SIG-M5 treated with dmso at 0.1 percent for 504 hours (cell line): ENCODE measurements at regions not wholly inside any gene's neighbourhood (a gene's known extent, or its start where the extent isn't known, plus 50 kb on each side); places are given as distances from the start of the nearest gene placed in this dataset.

ENCODE experiments used
- DNase-seq: peaks from one replicate; lab custom pipeline; 2025; ENCODE audit not compliant: unreplicated experiment; lab: John Stamatoyannopoulos, UW

DNA sequence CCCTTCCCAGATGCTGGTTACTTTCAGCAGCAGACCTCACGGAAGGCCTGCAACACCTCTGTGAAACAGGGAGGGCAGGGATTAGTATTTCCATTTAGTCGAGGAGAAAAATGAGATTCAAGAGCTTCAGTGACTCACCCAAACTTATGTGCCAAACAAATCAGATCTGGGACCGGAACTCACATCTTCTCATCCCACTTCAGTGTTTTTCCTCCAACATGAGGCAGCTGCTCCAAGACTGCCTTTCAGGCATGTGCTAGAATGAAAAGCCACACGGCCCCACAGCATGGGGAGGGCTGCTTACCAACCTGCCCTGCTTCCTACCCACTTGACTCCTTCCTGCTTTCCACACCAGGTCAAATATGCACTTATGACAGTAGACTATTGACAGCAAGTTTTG is 129.4 kb upstream of the SLC24A5 start:
- DNase-seq: no peak

GRCh38 chr15:47993051-47993450 is 127.7 kb upstream of the SLC24A5 start:
- DNase-seq: no peak

- DNase-seq: peak; percentile 50
Measured at GRCh38 chr15:47997195-47998080, 123.4 kb upstream of the SLC24A5 start.

- peak; percentile 75 for DNase-seq
Measured at GRCh38 chr15:47998619-47999019, 122.2 kb upstream of the SLC24A5 start.

GRCh38 chr15:48001393-48002039 is 119.3 kb upstream of the SLC24A5 start:
- DNase-seq: peak; percentile 82

- DNase-seq: peak; percentile 11
Measured at GRCh38 chr15:48002767-48003166, 118.0 kb upstream of the SLC24A5 start.

DNA sequence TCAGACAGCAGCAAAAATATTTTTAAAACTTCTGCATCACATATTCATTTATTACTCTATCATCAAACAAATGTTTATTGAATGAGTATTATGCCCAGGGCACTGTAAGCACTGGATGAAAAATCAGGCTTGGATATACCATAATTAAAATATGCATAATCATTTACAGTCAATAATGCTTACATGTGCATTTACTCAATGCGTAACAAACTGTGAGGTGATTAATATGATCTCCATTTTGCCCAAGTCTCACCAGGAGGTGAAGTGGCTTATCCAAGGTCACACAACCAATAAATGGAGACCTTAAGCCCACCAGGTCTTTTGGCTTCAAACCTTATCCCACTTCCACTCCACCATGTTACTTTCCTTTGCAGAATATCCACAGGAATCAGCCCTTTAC is 117.3 kb upstream of the SLC24A5 start:
- no peak for DNase-seq

DNA sequence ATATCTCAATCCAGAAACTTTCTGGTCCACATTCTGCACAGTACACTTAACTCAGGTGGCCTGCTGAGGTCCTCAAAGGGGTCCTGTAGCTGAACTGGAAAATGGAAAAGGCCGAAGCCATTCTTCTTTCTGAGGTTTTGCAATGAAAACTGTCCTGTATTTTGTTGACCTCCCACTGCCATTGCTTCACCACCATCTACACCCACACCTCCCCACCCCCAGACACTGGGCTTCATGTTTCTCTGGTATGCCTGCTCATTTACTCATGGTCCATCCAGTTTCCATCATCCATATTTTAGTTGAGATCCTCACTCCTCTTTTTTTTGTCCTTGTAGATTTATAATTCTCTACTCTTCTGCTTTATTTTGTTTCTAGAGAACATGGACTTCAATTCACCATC is 115.7 kb upstream of the SLC24A5 start:
- DNase-seq: no peak

DNA sequence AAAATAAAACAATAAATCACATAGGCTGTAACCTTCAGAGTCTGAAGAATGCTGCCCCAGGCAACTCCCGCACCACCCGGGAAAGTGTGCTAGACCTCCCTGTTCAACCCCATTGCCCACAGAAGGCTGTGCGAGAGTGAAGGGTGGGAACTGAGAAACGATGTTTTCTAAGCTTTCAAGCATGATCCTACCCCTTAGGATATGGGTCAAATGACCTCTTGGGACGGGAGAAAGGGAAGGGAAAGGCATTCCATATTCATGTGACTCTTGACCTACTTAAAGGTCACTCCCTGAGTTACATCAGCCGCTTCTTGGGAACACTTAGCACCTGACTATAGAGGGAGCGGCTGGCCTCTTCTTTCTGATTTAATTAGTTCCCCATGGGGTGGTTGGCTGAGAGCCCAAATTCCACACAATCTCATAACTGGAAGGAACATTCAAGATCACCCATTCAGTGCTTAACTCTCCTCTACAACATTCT is 114.7 kb upstream of the SLC24A5 start:
- no peak for DNase-seq

- DNase-seq: no peak
Measured at GRCh38 chr15:48010316-48010715, 110.5 kb upstream of the SLC24A5 start.

GRCh38 chr15:48012191-48012590 is 108.6 kb upstream of the SLC24A5 start:
- no peak for DNase-seq

- DNase-seq: no peak
Measured at GRCh38 chr15:48016865-48017264, 103.9 kb upstream of the SLC24A5 start.

DNA sequence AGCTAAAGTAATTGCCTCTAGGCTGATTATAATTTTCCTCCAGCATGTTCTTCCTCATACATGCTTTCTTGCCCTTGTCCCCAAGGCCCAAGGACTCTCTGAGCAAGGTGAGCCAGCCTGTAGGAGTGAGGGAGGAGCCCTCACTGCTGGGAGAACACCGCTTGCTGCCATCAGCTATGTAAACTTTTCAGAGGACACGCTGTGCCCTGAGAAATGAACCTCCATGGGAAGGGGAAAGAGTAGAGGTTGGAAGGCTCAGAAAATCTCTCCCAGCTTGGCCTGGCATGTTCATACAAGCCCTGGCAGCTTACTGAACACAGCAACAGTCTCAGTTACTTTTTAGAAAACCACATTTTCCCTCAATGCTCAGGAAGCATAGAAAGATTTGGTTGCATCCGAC is 103.0 kb upstream of the SLC24A5 start:
- no peak for DNase-seq

DNA sequence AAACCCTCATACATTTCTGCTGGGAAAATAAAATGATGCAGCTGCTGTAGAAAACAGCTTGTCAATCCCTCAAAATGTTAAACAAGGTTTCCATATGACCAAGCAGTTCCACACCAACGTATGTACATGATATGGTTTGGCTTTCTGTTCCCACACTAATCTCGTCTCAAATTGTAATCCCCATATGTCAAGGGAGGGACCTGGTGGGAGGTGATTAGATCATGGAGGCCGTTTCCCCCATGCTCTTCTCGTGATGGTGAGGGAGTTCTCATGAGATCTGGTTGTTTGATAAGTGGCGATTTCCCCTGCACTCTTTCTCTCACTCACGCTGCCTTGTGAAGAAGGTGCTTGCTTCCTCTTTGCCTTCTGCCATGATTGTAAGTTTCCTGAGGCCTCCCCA is 100.6 kb upstream of the SLC24A5 start:
- no peak for DNase-seq

DNA sequence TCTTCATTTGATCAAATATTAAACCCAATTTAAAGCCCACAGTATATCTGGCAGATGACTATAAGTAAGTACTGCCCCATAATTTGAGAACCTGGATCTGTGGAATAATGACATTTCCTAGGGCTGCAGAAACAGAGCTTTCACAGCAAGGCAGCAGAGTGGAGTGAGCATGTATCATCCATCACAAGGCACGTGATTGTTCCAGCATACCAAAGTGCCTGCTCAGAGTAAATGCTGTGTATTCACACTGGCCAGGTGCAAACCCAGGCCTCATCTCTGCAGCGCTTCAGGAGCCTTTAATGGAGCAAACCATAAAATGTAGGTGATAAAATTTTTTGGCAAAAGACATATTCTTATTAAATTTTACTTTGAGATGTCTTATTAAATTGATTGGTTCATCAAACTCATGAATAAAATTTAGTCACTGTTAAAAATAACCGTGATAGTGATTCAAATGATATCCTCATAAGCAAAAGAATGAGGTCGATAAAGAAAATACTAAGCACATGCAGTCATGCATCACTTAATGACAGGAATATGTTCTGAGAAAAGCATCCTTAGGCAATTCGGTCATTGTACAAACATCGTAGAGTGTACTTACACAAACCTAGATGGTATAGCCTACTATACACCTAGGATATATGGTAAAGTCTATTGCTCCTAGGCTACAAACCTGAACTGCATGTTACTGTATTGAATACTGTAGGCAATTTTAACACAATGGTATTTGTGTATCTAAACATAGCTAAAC is 99.3 kb upstream of the SLC24A5 start:
- DNase-seq: no peak

- no peak for DNase-seq
Measured at GRCh38 chr15:48025118-48025517, 95.7 kb upstream of the SLC24A5 start.

- DNase-seq: no peak
Measured at GRCh38 chr15:48028712-48029111, 92.1 kb upstream of the SLC24A5 start.

DNA sequence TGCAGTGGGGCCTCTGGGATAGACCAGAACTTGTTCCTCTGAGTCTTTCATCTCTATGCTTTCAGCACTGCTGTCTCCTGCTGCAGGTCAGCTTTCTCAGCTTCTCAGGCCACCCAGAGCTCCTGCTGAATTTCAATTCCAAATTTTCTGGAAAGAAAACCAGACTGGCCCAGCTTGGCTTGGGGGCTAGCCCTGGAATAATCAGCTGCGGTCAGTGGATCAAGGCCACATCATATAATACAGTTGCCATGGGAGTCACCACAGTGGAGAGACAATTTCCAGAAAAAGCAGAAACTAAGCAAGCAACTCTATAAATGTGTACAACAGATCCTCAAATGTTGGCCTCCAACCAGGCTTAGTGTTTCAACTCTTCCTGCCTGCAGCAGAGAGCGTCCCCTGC is 91.1 kb upstream of the SLC24A5 start:
- no peak for DNase-seq

GRCh38 chr15:48031466-48031865 is 89.3 kb upstream of the SLC24A5 start:
- DNase-seq: no peak

GRCh38 chr15:48031973-48032372 is 88.8 kb upstream of the SLC24A5 start:
- DNase-seq: no peak

DNA sequence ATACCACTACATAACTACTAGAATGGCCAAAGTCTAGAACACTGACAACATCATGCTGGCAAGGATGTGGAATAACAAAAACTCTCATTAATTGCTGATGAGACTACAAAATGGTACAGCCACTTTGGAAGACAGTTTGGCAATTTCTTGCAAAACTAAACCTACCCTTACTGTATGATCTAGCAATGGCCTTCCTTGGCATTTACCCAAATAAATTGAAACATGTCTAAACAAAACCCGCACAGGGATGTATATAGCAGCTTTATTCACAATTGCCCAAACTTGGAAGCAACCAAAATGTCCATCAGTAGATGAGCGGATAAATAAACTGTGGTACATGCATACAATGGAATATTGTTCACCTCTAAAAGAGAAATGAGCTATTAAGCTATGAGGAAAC is 87.9 kb upstream of the SLC24A5 start:
- DNase-seq: no peak

GRCh38 chr15:48038221-48038620 is 82.6 kb upstream of the SLC24A5 start:
- DNase-seq: no peak
